ENCODE measurements at regions not wholly inside any gene's neighbourhood (a gene's known extent, or its start where the extent isn't known, plus 50 kb on each side); places are given as distances from the start of the nearest gene placed in this dataset.

GRCh38 chr11:71130106-71130505 lies 122.3 kb downstream of the SHANK2 start:
- H3K9me3 ChIP-seq (ENCODE audit: control insufficient read depth, insufficient read depth, low read depth, low read length) = no peaks in the 10 kb centered on the region
- CTCF ChIA-PET = no interaction called here
- no peak overlapping the region for H3K27ac ChIP-seq (ENCODE audit: extremely low read depth, low read depth, low read length)
- POLR2A ChIA-PET = no interaction called here
- no peaks in the 10 kb centered on the region for H3K4me1 ChIP-seq (ENCODE audit: control insufficient read depth, insufficient read depth, low read length)
- TF ChIP-seq ZNF350 (tag by site-specific recombination; IDR thresholded peaks at IDR 0.05) (no peak), ZFP37 (tag by site-specific recombination; IDR thresholded peaks at IDR 0.05) (no peak), TRIM28 (IDR thresholded peaks at IDR 0.05; ENCODE audit: borderline replicate concordance, low read length) (no peak), ZNF341 (tag by site-specific recombination; IDR thresholded peaks at IDR 0.05; ENCODE audit: low read depth) (no peak), GLI2 (tag by site-specific recombination; IDR thresholded peaks at IDR 0.05; ENCODE audit: borderline replicate concordance, low read depth) (no peak), ZNF48 (tag by site-specific recombination; IDR thresholded peaks at IDR 0.05) (no peak), YY2 (tag by site-specific recombination; IDR thresholded peaks at IDR 0.05) (no peak), IKZF3 (tag by site-specific recombination; IDR thresholded peaks at IDR 0.05) (no peak), SALL2 (tag by site-specific recombination; IDR thresholded peaks at IDR 0.05; ENCODE audit: borderline replicate concordance) (no peak)
- no peak overlapping the region for H3K4me3 ChIP-seq (ENCODE audit: low read depth, low read length)
- no peaks in the 10 kb centered on the region for H3K36me3 ChIP-seq (ENCODE audit: control insufficient read depth in 2 of 2, insufficient read depth in 1 of 2, low read length in 2 of 2)

- H3K9me3 ChIP-seq (ENCODE audit: control insufficient read depth, insufficient read depth, low read depth, low read length) = no peaks in the 10 kb centered on the region
- ChIA-PET CTCF (interaction anchor here (0.6 kb wide), 1 partner anchor 82 kb away, joined by 4 read pairs; no protein-coding TSS in a partner anchor), POLR2A (no interaction called here)
- no peak overlapping the region for H3K4me3 ChIP-seq (ENCODE audit: low read depth, low read length)
- H3K27ac ChIP-seq (ENCODE audit: extremely low read depth, low read depth, low read length) = no peak overlapping the region
- no peaks in the 10 kb centered on the region for H3K4me1 ChIP-seq (ENCODE audit: control insufficient read depth, insufficient read depth, low read length)
- no peak for TF ChIP-seq MYNN (tag by site-specific recombination; IDR thresholded peaks at IDR 0.05; ENCODE audit: borderline replicate concordance)
- no peak for TF ChIP-seq ZNF639 (tag by site-specific recombination; IDR thresholded peaks at IDR 0.05)
- TF ChIP-seq ZXDB (tag by site-specific recombination; IDR thresholded peaks at IDR 0.05) = no peak
- TF ChIP-seq SP3 (tag by site-specific recombination; IDR thresholded peaks at IDR 0.05) = no peak
- TF ChIP-seq ZNF2 (tag by site-specific recombination; IDR thresholded peaks at IDR 0.05) = no peak
- no peak for TF ChIP-seq ZNF670 (tag by site-specific recombination; IDR thresholded peaks at IDR 0.05; ENCODE audit: low read depth)
- TF ChIP-seq ZNF266 (tag by site-specific recombination; IDR thresholded peaks at IDR 0.05; ENCODE audit: low read depth) = no peak
- no peak for TF ChIP-seq ZNF658 (tag by site-specific recombination; IDR thresholded peaks at IDR 0.05)
- TF ChIP-seq ZIC2 (tag by site-specific recombination; IDR thresholded peaks at IDR 0.05) = no peak
- TF ChIP-seq KLF8 (tag by site-specific recombination; IDR thresholded peaks at IDR 0.05) = no peak
- TF ChIP-seq ZNF423 (tag by site-specific recombination; IDR thresholded peaks at IDR 0.05) = no peak
- no peak for TF ChIP-seq ZNF544 (tag by site-specific recombination; IDR thresholded peaks at IDR 0.05)
- no peak for TF ChIP-seq ZNF362 (tag by site-specific recombination; IDR thresholded peaks at IDR 0.05)
- no peak for TF ChIP-seq ZFP41 (tag by site-specific recombination; IDR thresholded peaks at IDR 0.05; ENCODE audit: borderline replicate concordance)
- TF ChIP-seq ZNF76 (tag by site-specific recombination; IDR thresholded peaks at IDR 0.05; ENCODE audit: borderline replicate concordance, low read depth) = no peak
- TF ChIP-seq ZNF324 (tag by site-specific recombination; IDR thresholded peaks at IDR 0.05) = no peak
- no peak for TF ChIP-seq ZNF335 (tag by site-specific recombination; conservative IDR thresholded peaks at IDR 0.05)
- H3K36me3 ChIP-seq (ENCODE audit: control insufficient read depth in 2 of 2, insufficient read depth in 1 of 2, low read length in 2 of 2) = no peaks in the 10 kb centered on the region
These were observed 122.8 kb downstream of the SHANK2 start for GRCh38 chr11:71129624-71130023.

All from HEK293 (cell line).